DOHH2 (cell line): ENCODE measurements at regions not wholly inside any gene's neighbourhood (a gene's known extent, or its start where the extent isn't known, plus 50 kb on each side); places are given as distances from the start of the nearest gene placed in this dataset.

ENCODE experiments used
- H3F3A ChIP-seq: fragments of 200-600 bp; sonication (generic), shearing (Covaris generic); 2 replicates; pipeline ENCODE4 v1.6.0; 2016; ENCODE audit warnings: antibody characterized with exemption, mild to moderate bottlenecking; ENCODE audit not compliant: control insufficient read depth, insufficient read depth
- H3K27ac ChIP-seq: fragments of 200-600 bp; sonication (generic); 2 replicates; pipeline ENCODE4 v1.5.1; 2014; ENCODE audit warnings: low read depth, mild to moderate bottlenecking, low read length, moderate library complexity
- H3K27me3 ChIP-seq: fragments of 200-600 bp; sonication (generic); 2 replicates; pipeline ENCODE4 v1.6.1; 2014; ENCODE audit warnings: mild to moderate bottlenecking, low read length, mixed read lengths; ENCODE audit not compliant: control insufficient read depth
- H3K36me3 ChIP-seq: fragments of 200-600 bp; sonication (generic); 2 replicates; pipeline ENCODE4 v1.6.1; 2014; ENCODE audit warnings: mild to moderate bottlenecking, low read length, moderate library complexity, mixed read lengths; ENCODE audit not compliant: control insufficient read depth
- H3K4me1 ChIP-seq: fragments of 200-600 bp; sonication (generic); 2 replicates; pipeline ENCODE4 v1.6.1; 2014; ENCODE audit warnings: mild to moderate bottlenecking, low read length, mixed read lengths; ENCODE audit not compliant: control insufficient read depth
- H3K4me2 ChIP-seq: fragments of 200-600 bp; sonication (generic); 2 replicates; pipeline ENCODE4 v1.6.0; 2014; ENCODE audit warnings: mild to moderate bottlenecking, low read length, moderate library complexity
- H3K4me3 ChIP-seq: fragments of 200-600 bp; sonication (generic); 2 replicates; pipeline ENCODE4 v1.5.1; 2014; ENCODE audit warnings: mild to moderate bottlenecking, low read length, mixed read lengths
- H3K79me2 ChIP-seq: fragments of 200-600 bp; sonication (generic); 2 replicates; pipeline ENCODE4 v1.6.1; 2014; ENCODE audit warnings: mild to moderate bottlenecking, low read length, mixed read lengths; ENCODE audit not compliant: control insufficient read depth
- H3K9me2 ChIP-seq: fragments of 200-600 bp; sonication (generic); replicated peaks from 2 replicates; pipeline ENCODE4 v1.6.1; 2014; ENCODE audit warnings: mild to moderate bottlenecking, low read length, mixed read lengths; ENCODE audit not compliant: control insufficient read depth
- H3K9me3 ChIP-seq: fragments of 200-600 bp; sonication (generic); 2 replicates; pipeline ENCODE4 v1.6.1; 2014; ENCODE audit warnings: antibody characterized with exemption, low read length, mixed read lengths; ENCODE audit not compliant: control insufficient read depth, insufficient read depth
- H4K20me1 ChIP-seq: fragments of 200-600 bp; sonication (generic); 2 replicates; pipeline ENCODE4 v1.6.0; 2014; ENCODE audit warnings: low read depth, mild to moderate bottlenecking, antibody characterized with exemption, low read length, moderate library complexity; ENCODE audit not compliant: control insufficient read depth, insufficient read depth
- EZH2phosphoT487 ChIP-seq: fragments of 200-600 bp; sonication (generic); IDR thresholded peaks from 2 replicates; pipeline ENCODE4 v1.6.1; 2017; ENCODE audit warnings: borderline replicate concordance, mild to moderate bottlenecking, antibody characterized with exemption, low read length, moderate library complexity, mixed read lengths
- TF ChIP-seq, protein P1 (sequence below): fragments of 200-600 bp; sonication (generic); IDR thresholded peaks from one replicate; pipeline ENCODE4 v1.5.1; 2014; ENCODE audit warnings: antibody characterized with exemption, mild to moderate bottlenecking, low read depth, low read length; ENCODE audit not compliant: poor library complexity, severe bottlenecking

DNA sequence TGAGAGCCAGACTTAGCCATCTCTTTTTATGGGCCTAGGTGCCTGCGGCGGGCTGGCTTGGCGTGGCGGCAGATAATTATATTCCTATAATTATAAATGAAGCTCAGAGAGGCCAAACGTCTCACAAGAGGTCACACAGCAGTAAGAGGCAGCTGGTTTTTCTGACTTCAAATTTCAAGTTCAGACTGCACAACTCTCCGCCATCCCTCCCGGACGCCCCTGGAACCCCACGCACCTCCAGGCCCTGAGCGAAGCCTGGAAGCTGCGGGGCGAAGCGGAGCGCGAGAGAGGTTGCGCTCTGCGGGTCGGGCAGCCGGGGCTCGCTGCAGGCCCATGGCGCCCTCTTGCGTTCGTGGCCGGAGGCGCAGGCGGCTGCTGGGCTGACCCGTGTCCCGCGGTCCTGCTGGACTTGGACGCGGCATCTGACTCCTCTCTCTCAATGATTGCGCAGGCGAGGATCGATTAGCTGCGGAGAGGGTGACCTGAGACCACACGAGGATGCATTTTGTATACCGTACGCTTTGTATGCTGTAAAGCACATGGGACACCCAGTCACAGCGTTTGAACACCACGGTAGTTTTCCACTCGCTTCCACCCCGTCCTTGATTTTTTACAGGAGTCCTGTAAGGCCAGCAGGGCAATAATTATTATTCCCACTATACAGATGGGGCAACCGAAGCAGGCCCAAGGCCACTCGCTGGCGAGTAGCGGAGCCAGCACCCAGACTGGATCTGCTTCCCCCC, 272.7 kb downstream of the FOXD2 start:
- Histone ChIP-seq H3K79me2 (no peaks in the 10 kb centered on the region), H4K20me1 (no peaks in the 10 kb centered on the region), H3K4me2 (no peak overlapping the region), H3K9me3 (no peaks in the 10 kb centered on the region), H3K4me3 (no peak overlapping the region), H3K36me3 (no peaks in the 10 kb centered on the region), H3K27me3 (peaks cover 63% of the 10 kb centered on the region), H3K9me2 (no peaks in the 10 kb centered on the region), H3F3A (no peaks in the 10 kb centered on the region), H3K4me1 (no peaks in the 10 kb centered on the region), H3K27ac (no peak overlapping the region)
- TF ChIP-seq, protein P1, sequence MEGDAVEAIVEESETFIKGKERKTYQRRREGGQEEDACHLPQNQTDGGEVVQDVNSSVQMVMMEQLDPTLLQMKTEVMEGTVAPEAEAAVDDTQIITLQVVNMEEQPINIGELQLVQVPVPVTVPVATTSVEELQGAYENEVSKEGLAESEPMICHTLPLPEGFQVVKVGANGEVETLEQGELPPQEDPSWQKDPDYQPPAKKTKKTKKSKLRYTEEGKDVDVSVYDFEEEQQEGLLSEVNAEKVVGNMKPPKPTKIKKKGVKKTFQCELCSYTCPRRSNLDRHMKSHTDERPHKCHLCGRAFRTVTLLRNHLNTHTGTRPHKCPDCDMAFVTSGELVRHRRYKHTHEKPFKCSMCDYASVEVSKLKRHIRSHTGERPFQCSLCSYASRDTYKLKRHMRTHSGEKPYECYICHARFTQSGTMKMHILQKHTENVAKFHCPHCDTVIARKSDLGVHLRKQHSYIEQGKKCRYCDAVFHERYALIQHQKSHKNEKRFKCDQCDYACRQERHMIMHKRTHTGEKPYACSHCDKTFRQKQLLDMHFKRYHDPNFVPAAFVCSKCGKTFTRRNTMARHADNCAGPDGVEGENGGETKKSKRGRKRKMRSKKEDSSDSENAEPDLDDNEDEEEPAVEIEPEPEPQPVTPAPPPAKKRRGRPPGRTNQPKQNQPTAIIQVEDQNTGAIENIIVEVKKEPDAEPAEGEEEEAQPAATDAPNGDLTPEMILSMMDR: peak; percentile 96
- TF ChIP-seq EZH2phosphoT487: no peak
